Keratinocyte (primary cell): ENCODE measurements at regions not wholly inside any gene's neighbourhood (a gene's known extent, or its start where the extent isn't known, plus 50 kb on each side); places are given as distances from the start of the nearest gene placed in this dataset.

ENCODE experiments used
- DNase-seq: peaks from one replicate; pipeline ENCODE4 v3.0.0-alpha.2; 2011; ENCODE audit warnings: low read depth, missing footprints, low spot score
- FAIRE-seq: peaks from 2 replicates; lab custom pipeline; 2011; peaks lifted over from hg19 to GRCh38; lab: Jason Lieb, UNC
- H2AFZ ChIP-seq: 2 replicates; pipeline ENCODE4 v1.6.0; 2012; ENCODE audit warnings: low read length, control low read depth, inconsistent platforms; ENCODE audit not compliant: control insufficient read depth
- H3K27ac ChIP-seq: 2 replicates; pipeline ENCODE4 v1.5.1; 2011; ENCODE audit warnings: low read length; ENCODE audit not compliant: control insufficient read depth, insufficient read depth
- H3K27me3 ChIP-seq: 3 replicates; pipeline ENCODE4 v1.6.0; 2011; ENCODE audit warnings: low read length; ENCODE audit not compliant: control insufficient read depth, insufficient read depth; ENCODE audit errors: extremely low read depth
- H3K36me3 ChIP-seq, 2 experiments: 2 replicates in 1 of 2; 3 replicates in 1 of 2; pipeline ENCODE4 v1.5.1; 2011; ENCODE audit warnings: low read length in 2 of 2, mild to moderate bottlenecking in 1 of 2; ENCODE audit not compliant: control insufficient read depth in 2 of 2, insufficient read depth in 2 of 2; ENCODE audit errors: extremely low read depth in 1 of 2
- H3K4me1 ChIP-seq: 3 replicates; pipeline ENCODE4 v1.5.1; 2011; ENCODE audit warnings: low read length; ENCODE audit not compliant: control insufficient read depth, insufficient read depth; ENCODE audit errors: extremely low read depth
- H3K4me2 ChIP-seq: 3 replicates; pipeline ENCODE4 v1.6.0; 2011; ENCODE audit warnings: low read depth, low read length; ENCODE audit not compliant: control insufficient read depth, insufficient read depth; ENCODE audit errors: extremely low read depth
- H3K4me3 ChIP-seq, 3 experiments: fragments of 200-600 bp in 1 of 3; sonication (generic) in 1 of 3; 2 replicates in 2 of 3; 3 replicates in 1 of 3; pipeline ENCODE4 v1.5.1; 2011 to 2016; ENCODE audit warnings: low read length in 3 of 3, mild to moderate bottlenecking in 3 of 3, control low read depth in 2 of 3, inconsistent platforms in 1 of 3, low read depth in 1 of 3, mixed read lengths in 1 of 3, mixed run types in 1 of 3, moderate library complexity in 1 of 3; ENCODE audit not compliant: control insufficient read depth in 2 of 3, insufficient read depth in 2 of 3; ENCODE audit errors: extremely low read depth in 1 of 3
- H3K79me2 ChIP-seq: 2 replicates; pipeline ENCODE4 v1.6.0; 2012; ENCODE audit warnings: low read length; ENCODE audit not compliant: control insufficient read depth, insufficient read depth
- H3K9ac ChIP-seq: 3 replicates; pipeline ENCODE4 v1.6.0; 2011; ENCODE audit warnings: low read length; ENCODE audit not compliant: control insufficient read depth, insufficient read depth; ENCODE audit errors: extremely low read depth
- H3K9me1 ChIP-seq: 3 replicates; pipeline ENCODE4 v1.6.0; 2011; ENCODE audit warnings: low read length; ENCODE audit not compliant: control insufficient read depth, insufficient read depth; ENCODE audit errors: extremely low read depth
- H3K9me3 ChIP-seq: 2 replicates; pipeline ENCODE4 v1.5.1; 2012; ENCODE audit warnings: low read depth, low read length; ENCODE audit not compliant: control insufficient read depth
- H4K20me1 ChIP-seq: 3 replicates; pipeline ENCODE4 v1.6.0; 2011; ENCODE audit warnings: low read length; ENCODE audit not compliant: control insufficient read depth, insufficient read depth; ENCODE audit errors: extremely low read depth
- EZH2 ChIP-seq: IDR thresholded peaks from one replicate; pipeline ENCODE4 v1.6.1; 2012; ENCODE audit warnings: inconsistent platforms, mild to moderate bottlenecking, low read length, moderate library complexity
- dilution Hi-C: fragments of 300-500 bp; cut with MboI; formaldehyde crosslinking; loops from one replicate; pipeline ENCODE4 v1.7.0; 2020; ENCODE audit warnings: low sequenced_read_pairs; ENCODE audit not compliant: extremely low pct_ligation_motif_present
- TF ChIP-seq, protein P1 (sequence below), 3 experiments: IDR thresholded peaks in 1 of 3; conservative IDR thresholded peaks in 1 of 3; optimal IDR thresholded peaks in 1 of 3; 2 replicates in 2 of 3; 3 replicates in 1 of 3; pipeline versions ENCODE3 to v1.5.1; 2011; ENCODE audit warnings: low read length in 3 of 3, mild to moderate bottlenecking in 3 of 3, moderate library complexity in 2 of 3, control low read depth in 1 of 3, inconsistent platforms in 1 of 3; ENCODE audit not compliant: insufficient read depth in 2 of 3; ENCODE audit errors: extremely low read depth in 1 of 3

DNA sequence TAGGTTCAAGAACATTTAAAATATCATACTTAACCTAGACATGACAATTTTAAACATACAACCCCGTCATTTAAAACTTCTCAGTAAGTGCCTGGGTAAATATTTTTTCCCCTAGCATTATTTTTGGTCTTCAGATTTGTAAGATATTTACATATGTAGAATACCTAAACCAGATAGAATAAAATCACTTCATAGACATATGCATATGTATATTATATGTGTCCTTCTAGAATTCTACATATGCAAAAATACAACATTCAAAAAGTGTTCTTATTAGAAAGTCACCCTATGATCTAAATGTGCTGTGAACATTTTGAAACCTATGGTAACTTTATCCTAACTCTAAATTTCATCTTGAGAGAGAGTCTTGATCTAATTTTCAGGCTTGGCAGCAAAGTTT, 1467.0 kb upstream of the B3GALT2 start:
- H3K9me3 ChIP-seq: no peaks in the 10 kb centered on the region
- no peak overlapping the region for H3K4me3 ChIP-seq
- no peaks in the 10 kb centered on the region for H3K4me1 ChIP-seq
- TF ChIP-seq, protein P1, sequence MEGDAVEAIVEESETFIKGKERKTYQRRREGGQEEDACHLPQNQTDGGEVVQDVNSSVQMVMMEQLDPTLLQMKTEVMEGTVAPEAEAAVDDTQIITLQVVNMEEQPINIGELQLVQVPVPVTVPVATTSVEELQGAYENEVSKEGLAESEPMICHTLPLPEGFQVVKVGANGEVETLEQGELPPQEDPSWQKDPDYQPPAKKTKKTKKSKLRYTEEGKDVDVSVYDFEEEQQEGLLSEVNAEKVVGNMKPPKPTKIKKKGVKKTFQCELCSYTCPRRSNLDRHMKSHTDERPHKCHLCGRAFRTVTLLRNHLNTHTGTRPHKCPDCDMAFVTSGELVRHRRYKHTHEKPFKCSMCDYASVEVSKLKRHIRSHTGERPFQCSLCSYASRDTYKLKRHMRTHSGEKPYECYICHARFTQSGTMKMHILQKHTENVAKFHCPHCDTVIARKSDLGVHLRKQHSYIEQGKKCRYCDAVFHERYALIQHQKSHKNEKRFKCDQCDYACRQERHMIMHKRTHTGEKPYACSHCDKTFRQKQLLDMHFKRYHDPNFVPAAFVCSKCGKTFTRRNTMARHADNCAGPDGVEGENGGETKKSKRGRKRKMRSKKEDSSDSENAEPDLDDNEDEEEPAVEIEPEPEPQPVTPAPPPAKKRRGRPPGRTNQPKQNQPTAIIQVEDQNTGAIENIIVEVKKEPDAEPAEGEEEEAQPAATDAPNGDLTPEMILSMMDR (optimal IDR thresholded peaks at IDR 0.05 in 1 of 3, IDR thresholded peaks at IDR 0.05 in 1 of 3, conservative IDR thresholded peaks at IDR 0.05 in 1 of 3; ENCODE audit: extremely low read depth in 1 of 3, insufficient read depth in 2 of 3, low read length in 3 of 3): no peak
- TF ChIP-seq EZH2: no peak
- dilution Hi-C loops: no loop called here
- FAIRE-seq: no peak
- no peak for DNase-seq
- H3K9me1 ChIP-seq: no peaks in the 10 kb centered on the region
- no peaks in the 10 kb centered on the region for H3K79me2 ChIP-seq
- H3K36me3 ChIP-seq: no peaks in the 10 kb centered on the region
- H3K27me3 ChIP-seq: no peaks in the 10 kb centered on the region
- H3K27ac ChIP-seq: no peak overlapping the region
- no peaks in the 10 kb centered on the region for H4K20me1 ChIP-seq
- H2AFZ ChIP-seq: no peak overlapping the region
- no peak overlapping the region for H3K9ac ChIP-seq
- H3K4me2 ChIP-seq: no peak overlapping the region

DNA sequence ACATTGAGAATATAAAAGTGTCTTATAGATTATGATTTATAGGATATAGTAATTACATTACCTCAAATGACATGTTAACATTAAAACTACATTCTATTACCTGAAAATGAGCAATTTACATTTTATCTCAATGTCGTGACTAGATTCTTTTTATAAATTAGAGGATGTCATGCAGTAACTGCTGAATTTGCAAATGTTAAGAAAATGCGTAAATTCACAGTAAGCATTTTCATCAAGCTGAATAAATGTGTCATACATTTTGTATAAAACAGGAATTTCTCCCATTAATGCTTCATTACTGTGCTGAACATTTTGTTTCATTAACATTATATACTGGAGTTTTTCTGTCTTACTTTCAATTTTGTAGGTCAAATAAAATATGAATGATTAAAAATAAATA, 1460.7 kb upstream of the B3GALT2 start:
- Histone ChIP-seq H4K20me1 (no peaks in the 10 kb centered on the region), H3K9ac (no peak overlapping the region), H3K27ac (no peak overlapping the region), H3K9me3 (no peaks in the 10 kb centered on the region), H3K4me1 (no peaks in the 10 kb centered on the region), H3K79me2 (no peaks in the 10 kb centered on the region), H3K4me3 (no peak overlapping the region), H3K36me3 (no peaks in the 10 kb centered on the region), H3K9me1 (no peaks in the 10 kb centered on the region), H3K4me2 (no peak overlapping the region), H2AFZ (no peak overlapping the region), H3K27me3 (no peaks in the 10 kb centered on the region)
- DNase-seq: no peak
- no peak for TF ChIP-seq EZH2
- TF ChIP-seq, protein P1 (optimal IDR thresholded peaks at IDR 0.05 in 1 of 3, IDR thresholded peaks at IDR 0.05 in 1 of 3, conservative IDR thresholded peaks at IDR 0.05 in 1 of 3; ENCODE audit: extremely low read depth in 1 of 3, insufficient read depth in 2 of 3, low read length in 3 of 3): no peak
- dilution Hi-C loops: no loop called here
- no peak for FAIRE-seq
